Stimulated activated memory B cell treated with anti-CD40 and anti-IgM and Interleukin-4, amounts not matched to agents 10 μg/mL and 1 μg/mL and 100 μg/mL, for 72 hours (primary cell): ENCODE measurements at regions not wholly inside any gene's neighbourhood (a gene's known extent, or its start where the extent isn't known, plus 50 kb on each side); places are given as distances from the start of the nearest gene placed in this dataset.

ENCODE experiments used
- ATAC-seq: fragments of 150-1000 bp; cut with Tn5 transposase; 2 replicates; pipeline ENCODE4 v1.10.0; 2021
- H3K27ac Mint-ChIP-seq: one replicate; pipeline ENCODE4 v1.8.0; 2022; ENCODE audit warnings: mild to moderate bottlenecking, mixed read lengths
- H3K27me3 Mint-ChIP-seq: one replicate; pipeline ENCODE4 v1.8.0; 2022; ENCODE audit warnings: mixed read lengths
- H3K36me3 Mint-ChIP-seq: one replicate; pipeline ENCODE4 v1.8.0; 2022; ENCODE audit warnings: mixed read lengths
- H3K4me1 Mint-ChIP-seq: one replicate; pipeline ENCODE4 v1.8.0; 2022; ENCODE audit warnings: mixed read lengths
- H3K4me3 Mint-ChIP-seq: one replicate; pipeline ENCODE4 v1.8.0; 2022; ENCODE audit warnings: mild to moderate bottlenecking, moderate library complexity, mixed read lengths
- H3K9me3 Mint-ChIP-seq: one replicate; pipeline ENCODE4 v1.8.0; 2022; ENCODE audit warnings: mixed read lengths

- peaks cover 6% of the 10 kb centered on the region for H3K27me3 Mint-ChIP-seq
- no peaks in the 10 kb centered on the region for H3K9me3 Mint-ChIP-seq
- ATAC-seq, result peak; percentile 92
- H3K4me3 Mint-ChIP-seq, result no peak overlapping the region
- no peak overlapping the region for H3K27ac Mint-ChIP-seq
- no peaks in the 10 kb centered on the region for H3K4me1 Mint-ChIP-seq
- H3K36me3 Mint-ChIP-seq, result no peaks in the 10 kb centered on the region
Observed at GRCh38 chr18:42229211-42230210, 274.5 kb downstream of the PIK3C3 start.

GRCh38 chr18:42230636-42231035, 275.6 kb downstream of the PIK3C3 start:
- no peak overlapping the region for H3K4me3 Mint-ChIP-seq
- ATAC-seq, result no peak
- H3K36me3 Mint-ChIP-seq, result no peaks in the 10 kb centered on the region
- H3K4me1 Mint-ChIP-seq, result no peaks in the 10 kb centered on the region
- H3K27ac Mint-ChIP-seq, result no peak overlapping the region
- peaks cover 14% of the 10 kb centered on the region for H3K27me3 Mint-ChIP-seq
- no peaks in the 10 kb centered on the region for H3K9me3 Mint-ChIP-seq

GRCh38 chr18:42231284-42231683, 276.2 kb downstream of the PIK3C3 start:
- no peak for ATAC-seq
- Mint-ChIP-seq H3K4me1 (no peaks in the 10 kb centered on the region), H3K36me3 (no peaks in the 10 kb centered on the region), H3K27ac (no peak overlapping the region), H3K4me3 (no peak overlapping the region), H3K27me3 (peaks cover 14% of the 10 kb centered on the region), H3K9me3 (no peaks in the 10 kb centered on the region)

- Mint-ChIP-seq H3K4me1 (no peaks in the 10 kb centered on the region), H3K4me3 (no peak overlapping the region), H3K36me3 (no peaks in the 10 kb centered on the region), H3K9me3 (no peaks in the 10 kb centered on the region), H3K27ac (no peak overlapping the region), H3K27me3 (peaks cover 14% of the 10 kb centered on the region)
- ATAC-seq, result no peak
Observed at GRCh38 chr18:42231796-42232195, 276.8 kb downstream of the PIK3C3 start.

- ATAC-seq, result no peak
- Mint-ChIP-seq H3K27ac (no peak overlapping the region), H3K27me3 (peaks cover 14% of the 10 kb centered on the region), H3K9me3 (no peaks in the 10 kb centered on the region), H3K4me3 (no peak overlapping the region), H3K4me1 (no peaks in the 10 kb centered on the region), H3K36me3 (no peaks in the 10 kb centered on the region)
Observed at GRCh38 chr18:42233908-42234307, 278.9 kb downstream of the PIK3C3 start.

GRCh38 chr18:42242758-42243157, 287.7 kb downstream of the PIK3C3 start:
- ATAC-seq, result no peak
- H3K4me3 Mint-ChIP-seq, result no peak overlapping the region
- no peaks in the 10 kb centered on the region for H3K4me1 Mint-ChIP-seq
- no peak overlapping the region for H3K27ac Mint-ChIP-seq
- H3K9me3 Mint-ChIP-seq, result no peaks in the 10 kb centered on the region
- no peaks in the 10 kb centered on the region for H3K27me3 Mint-ChIP-seq
- no peaks in the 10 kb centered on the region for H3K36me3 Mint-ChIP-seq

GRCh38 chr18:42245137-42245536, 290.1 kb downstream of the PIK3C3 start:
- H3K4me3 Mint-ChIP-seq, result no peak overlapping the region

GRCh38 chr18:42255908-42256765, 301.1 kb downstream of the PIK3C3 start:
- H3K27me3 Mint-ChIP-seq, result no peaks in the 10 kb centered on the region
- peak; percentile 20 for ATAC-seq
- no peak overlapping the region for H3K4me3 Mint-ChIP-seq
- H3K4me1 Mint-ChIP-seq, result no peaks in the 10 kb centered on the region
- no peak overlapping the region for H3K27ac Mint-ChIP-seq
- peaks cover 4% of the 10 kb centered on the region for H3K9me3 Mint-ChIP-seq
- no peaks in the 10 kb centered on the region for H3K36me3 Mint-ChIP-seq

More at GRCh38 chr18:42245137-42245536, 290.1 kb downstream of the PIK3C3 start:
- Mint-ChIP-seq H3K9me3 (no peaks in the 10 kb centered on the region), H3K27ac (no peak overlapping the region), H3K36me3 (no peaks in the 10 kb centered on the region), H3K4me1 (no peaks in the 10 kb centered on the region), H3K27me3 (no peaks in the 10 kb centered on the region)
- ATAC-seq, result no peak

GRCh38 chr18:42258301-42258965, 303.4 kb downstream of the PIK3C3 start:
- H3K27me3 Mint-ChIP-seq, result no peaks in the 10 kb centered on the region
- H3K4me3 Mint-ChIP-seq, result no peak overlapping the region
- no peak overlapping the region for H3K27ac Mint-ChIP-seq
- H3K9me3 Mint-ChIP-seq, result no peaks in the 10 kb centered on the region
- H3K4me1 Mint-ChIP-seq, result no peaks in the 10 kb centered on the region
- no peak for ATAC-seq
- H3K36me3 Mint-ChIP-seq, result no peaks in the 10 kb centered on the region

- Mint-ChIP-seq H3K27ac (no peak overlapping the region), H3K4me1 (no peaks in the 10 kb centered on the region), H3K4me3 (no peak overlapping the region), H3K36me3 (no peaks in the 10 kb centered on the region), H3K27me3 (no peaks in the 10 kb centered on the region), H3K9me3 (no peaks in the 10 kb centered on the region)
- no peak for ATAC-seq
Observed at GRCh38 chr18:42261731-42262130, 306.7 kb downstream of the PIK3C3 start.

- Mint-ChIP-seq H3K27me3 (no peaks in the 10 kb centered on the region), H3K4me3 (no peak overlapping the region), H3K27ac (no peak overlapping the region), H3K9me3 (no peaks in the 10 kb centered on the region), H3K36me3 (no peaks in the 10 kb centered on the region), H3K4me1 (no peaks in the 10 kb centered on the region)
- ATAC-seq, result no peak
Observed at GRCh38 chr18:42264497-42264896, 309.5 kb downstream of the PIK3C3 start.

- no peaks in the 10 kb centered on the region for H3K27me3 Mint-ChIP-seq
- no peak overlapping the region for H3K4me3 Mint-ChIP-seq
- H3K9me3 Mint-ChIP-seq, result no peaks in the 10 kb centered on the region
- no peaks in the 10 kb centered on the region for H3K36me3 Mint-ChIP-seq
- ATAC-seq, result no peak
- no peaks in the 10 kb centered on the region for H3K4me1 Mint-ChIP-seq
- no peak overlapping the region for H3K27ac Mint-ChIP-seq
Observed at GRCh38 chr18:42268186-42268725, 313.2 kb downstream of the PIK3C3 start.

- Mint-ChIP-seq H3K4me1 (no peaks in the 10 kb centered on the region), H3K27ac (no peak overlapping the region), H3K4me3 (no peak overlapping the region), H3K36me3 (no peaks in the 10 kb centered on the region), H3K9me3 (no peaks in the 10 kb centered on the region), H3K27me3 (no peaks in the 10 kb centered on the region)
- no peak for ATAC-seq
Observed at GRCh38 chr18:42268798-42269197, 313.8 kb downstream of the PIK3C3 start.

GRCh38 chr18:42271647-42272414, 316.8 kb downstream of the PIK3C3 start:
- Mint-ChIP-seq H3K27me3 (no peaks in the 10 kb centered on the region), H3K36me3 (no peaks in the 10 kb centered on the region), H3K9me3 (no peaks in the 10 kb centered on the region), H3K4me1 (peaks cover 6% of the 10 kb centered on the region), H3K27ac (no peak overlapping the region), H3K4me3 (no peak overlapping the region)
- no peak for ATAC-seq
